Parathyroid adenoma (tissue), 2 donors: ENCODE measurements at regions not wholly inside any gene's neighbourhood (a gene's known extent, or its start where the extent isn't known, plus 50 kb on each side); places are given as distances from the start of the nearest gene placed in this dataset.
"Not testable (repeated sequence)": the region's sequence is repeated elsewhere in the genome, so short reads cannot be mapped to it uniquely, and the experiment has no call there.

Experiments used
- H2AFZ ChIP-seq: fragments of 300-600 bp; sonication (generic); one replicate; pipeline ENCODE4 v1.7.0; 2017; ENCODE audit warnings: antibody characterized with exemption, mild to moderate bottlenecking
- H3K27ac ChIP-seq: fragments of 300-600 bp; sonication (generic); one replicate; pipeline ENCODE4 v1.7.0; 2017
- H3K27me3 ChIP-seq: fragments of 300-600 bp; sonication (generic); one replicate; pipeline ENCODE4 v1.7.0; 2017; ENCODE audit warnings: low read length; ENCODE audit not compliant: control insufficient read depth, insufficient read depth
- H3K36me3 ChIP-seq: fragments of 300-600 bp; sonication (generic); one replicate; pipeline ENCODE4 v1.7.0; 2017; ENCODE audit warnings: low read length; ENCODE audit not compliant: control insufficient read depth, insufficient read depth
- H3K4me1 ChIP-seq: fragments of 300-600 bp; sonication (generic); one replicate; pipeline ENCODE4 v1.7.0; 2017; ENCODE audit warnings: control low read depth
- H3K4me2 ChIP-seq: fragments of 300-600 bp; sonication (generic); one replicate; pipeline ENCODE4 v1.7.0; 2017; ENCODE audit warnings: low read length
- H3K4me3 ChIP-seq: fragments of 300-600 bp; sonication (generic); one replicate; pipeline ENCODE4 v1.7.0; 2017; ENCODE audit warnings: low read depth, low read length
- H3K79me2 ChIP-seq: fragments of 300-600 bp; sonication (generic); one replicate; pipeline ENCODE4 v1.7.0; 2017; ENCODE audit warnings: control low read depth
- H3K9ac ChIP-seq: fragments of 300-600 bp; sonication (generic); one replicate; pipeline ENCODE4 v1.7.0; 2017; ENCODE audit warnings: mild to moderate bottlenecking
- H3K9me3 ChIP-seq: fragments of 300-600 bp; sonication (generic); one replicate; pipeline ENCODE4 v1.7.0; 2017; ENCODE audit warnings: low read length; ENCODE audit not compliant: control insufficient read depth
- CTCF ChIP-seq: fragments of 300-600 bp; sonication (generic); IDR thresholded peaks from one replicate; pipeline ENCODE4 v1.7.0; 2017; ENCODE audit warnings: antibody characterized with exemption, mild to moderate bottlenecking
- donor health status: primary hyperparathyroidism.

DNA sequence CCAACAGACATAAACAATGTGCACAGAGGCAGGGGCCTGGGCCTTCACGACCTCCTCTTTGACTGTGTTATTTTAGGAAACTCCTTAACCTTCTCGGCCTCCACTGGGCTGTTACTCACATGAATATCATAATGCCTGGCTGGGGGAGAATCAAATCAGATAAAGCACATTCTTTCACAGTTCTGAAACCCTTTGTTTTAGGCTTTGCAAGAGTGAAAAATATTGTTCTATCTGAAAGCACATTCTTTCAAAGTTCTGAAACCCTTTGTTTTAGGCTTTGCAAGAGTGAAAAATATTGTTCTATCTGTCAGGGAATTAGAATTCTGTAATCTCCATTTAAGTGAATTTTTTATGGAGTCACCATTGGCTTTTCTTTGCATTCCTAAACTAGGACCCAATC is 50.7 kb upstream of the SYNDIG1 start:
- no peaks in the 10 kb centered on the region for H3K4me1 ChIP-seq
- H3K4me2 ChIP-seq: no peak overlapping the region
- H3K36me3 ChIP-seq: no peaks in the 10 kb centered on the region
- no peaks in the 10 kb centered on the region for H3K79me2 ChIP-seq
- no peak for TF ChIP-seq CTCF
- H3K9me3 ChIP-seq: no peaks in the 10 kb centered on the region
- no peak overlapping the region for H2AFZ ChIP-seq
- no peaks in the 10 kb centered on the region for H3K27me3 ChIP-seq
- no peak overlapping the region for H3K27ac ChIP-seq
- no peak overlapping the region for H3K4me3 ChIP-seq
- H3K9ac ChIP-seq: no peak overlapping the region

- Histone ChIP-seq H3K4me3 (no peak overlapping the region), H3K27me3 (no peaks in the 10 kb centered on the region), H3K4me2 (no peak overlapping the region), H3K27ac (no peak overlapping the region), H3K36me3 (no peaks in the 10 kb centered on the region), H2AFZ (no peak overlapping the region), H3K9ac (no peak overlapping the region), H3K79me2 (no peaks in the 10 kb centered on the region), H3K9me3 (no peaks in the 10 kb centered on the region), H3K4me1 (no peaks in the 10 kb centered on the region)
- no peak for TF ChIP-seq CTCF
These were observed 51.9 kb upstream of the SYNDIG1 start for GRCh38 chr20:24417485-24417884.

DNA sequence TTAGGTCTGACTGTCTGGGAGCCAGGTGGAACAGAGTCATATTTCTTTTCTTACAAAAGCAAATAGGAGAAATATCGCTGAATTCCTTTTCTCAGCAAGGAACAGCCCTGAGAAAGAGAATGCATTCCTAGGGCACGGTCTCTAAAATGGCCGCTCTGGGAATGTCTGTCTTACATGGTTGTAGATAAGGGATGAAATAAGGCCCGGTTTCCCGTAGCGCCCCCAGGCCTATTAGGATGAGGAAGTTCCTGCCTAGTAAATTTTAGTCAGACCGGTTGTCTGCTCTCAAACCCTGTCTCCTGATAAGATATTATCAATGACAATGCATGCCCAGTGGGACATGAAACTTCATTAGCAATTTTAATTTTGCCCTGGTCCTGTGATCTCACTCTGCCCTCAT is 54.0 kb upstream of the SYNDIG1 start:
- H3K4me1 ChIP-seq, H3K4me2 ChIP-seq, H3K4me3 ChIP-seq, H3K9ac ChIP-seq, H3K27me3 ChIP-seq, H3K36me3 ChIP-seq, H3K9me3 ChIP-seq, H3K79me2 ChIP-seq, H2AFZ ChIP-seq, H3K27ac ChIP-seq: not testable (repeated sequence)

DNA sequence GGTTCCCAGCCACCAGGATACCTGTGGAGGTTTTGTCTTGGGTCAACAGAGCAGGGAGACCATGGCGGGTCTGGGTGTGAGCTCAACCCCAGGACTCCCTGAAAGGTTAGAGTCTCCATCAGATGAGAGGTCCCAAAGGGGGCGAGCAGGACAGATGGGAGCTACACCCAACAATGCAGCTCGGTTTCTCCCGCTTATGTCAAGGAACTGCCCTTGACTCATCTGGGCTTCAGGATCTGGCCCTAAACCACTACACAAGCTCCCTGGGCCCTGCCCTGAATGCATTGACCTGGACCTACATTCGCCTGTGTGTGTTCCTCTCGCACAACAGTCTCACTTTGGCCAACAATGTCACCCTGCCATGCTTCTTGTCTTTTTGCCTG is 57.6 kb upstream of the SYNDIG1 start:
- H3K9ac ChIP-seq: no peak overlapping the region
- no peaks in the 10 kb centered on the region for H3K27me3 ChIP-seq
- H2AFZ ChIP-seq: no peak overlapping the region
- TF ChIP-seq CTCF: no peak
- no peaks in the 10 kb centered on the region for H3K79me2 ChIP-seq
- H3K4me2 ChIP-seq: no peak overlapping the region
- peaks cover 3% of the 10 kb centered on the region for H3K4me1 ChIP-seq
- H3K9me3 ChIP-seq: no peaks in the 10 kb centered on the region
- no peak overlapping the region for H3K27ac ChIP-seq
- no peak overlapping the region for H3K4me3 ChIP-seq
- H3K36me3 ChIP-seq: no peaks in the 10 kb centered on the region

- H3K9ac ChIP-seq: no peak overlapping the region
- TF ChIP-seq CTCF: no peak
- H3K36me3 ChIP-seq: no peaks in the 10 kb centered on the region
- H3K79me2 ChIP-seq: no peaks in the 10 kb centered on the region
- no peak overlapping the region for H3K4me2 ChIP-seq
- H3K4me1 ChIP-seq: peaks cover 3% of the 10 kb centered on the region
- H3K27me3 ChIP-seq: no peaks in the 10 kb centered on the region
- H3K27ac ChIP-seq: no peak overlapping the region
- no peak overlapping the region for H2AFZ ChIP-seq
- H3K4me3 ChIP-seq: no peak overlapping the region
- no peaks in the 10 kb centered on the region for H3K9me3 ChIP-seq
These were observed 58.2 kb upstream of the SYNDIG1 start for GRCh38 chr20:24411003-24411833.
